ENCODE measurements at regions not wholly inside any gene's neighbourhood (a gene's known extent, or its start where the extent isn't known, plus 50 kb on each side); places are given as distances from the start of the nearest gene placed in this dataset.

DNA sequence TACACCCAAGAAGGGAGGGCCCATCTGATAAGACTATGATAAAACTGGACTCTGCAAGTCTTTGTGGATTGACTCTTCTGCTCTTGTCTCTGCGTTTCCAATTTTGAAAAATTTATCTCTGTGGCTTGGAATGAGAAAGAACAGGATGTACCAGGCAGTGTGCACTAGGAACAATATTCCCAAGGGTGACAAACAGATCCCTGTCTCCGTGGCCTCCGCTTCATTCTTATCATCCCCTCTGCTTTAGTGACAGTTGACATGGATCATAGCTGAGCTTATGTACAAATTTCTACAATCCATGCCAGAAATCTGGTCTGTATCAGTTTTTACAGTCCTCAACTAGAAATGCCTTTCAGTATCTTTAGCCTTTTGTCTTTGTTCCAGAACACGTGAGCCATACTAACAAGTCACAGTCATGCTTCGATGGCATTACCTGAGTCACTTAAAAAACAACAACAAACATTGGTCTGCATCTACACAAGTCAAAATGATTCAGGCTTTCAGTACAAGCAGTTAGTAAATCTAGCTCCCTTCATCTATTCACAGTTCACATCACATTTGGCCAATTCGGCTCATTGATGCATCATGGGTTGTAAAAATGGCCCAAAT lies 393.6 kb upstream of the CELF2 start:
- no peak for DNase-seq
- H3K9me3 ChIP-seq = no peaks in the 10 kb centered on the region
- TF ChIP-seq, protein P1, sequence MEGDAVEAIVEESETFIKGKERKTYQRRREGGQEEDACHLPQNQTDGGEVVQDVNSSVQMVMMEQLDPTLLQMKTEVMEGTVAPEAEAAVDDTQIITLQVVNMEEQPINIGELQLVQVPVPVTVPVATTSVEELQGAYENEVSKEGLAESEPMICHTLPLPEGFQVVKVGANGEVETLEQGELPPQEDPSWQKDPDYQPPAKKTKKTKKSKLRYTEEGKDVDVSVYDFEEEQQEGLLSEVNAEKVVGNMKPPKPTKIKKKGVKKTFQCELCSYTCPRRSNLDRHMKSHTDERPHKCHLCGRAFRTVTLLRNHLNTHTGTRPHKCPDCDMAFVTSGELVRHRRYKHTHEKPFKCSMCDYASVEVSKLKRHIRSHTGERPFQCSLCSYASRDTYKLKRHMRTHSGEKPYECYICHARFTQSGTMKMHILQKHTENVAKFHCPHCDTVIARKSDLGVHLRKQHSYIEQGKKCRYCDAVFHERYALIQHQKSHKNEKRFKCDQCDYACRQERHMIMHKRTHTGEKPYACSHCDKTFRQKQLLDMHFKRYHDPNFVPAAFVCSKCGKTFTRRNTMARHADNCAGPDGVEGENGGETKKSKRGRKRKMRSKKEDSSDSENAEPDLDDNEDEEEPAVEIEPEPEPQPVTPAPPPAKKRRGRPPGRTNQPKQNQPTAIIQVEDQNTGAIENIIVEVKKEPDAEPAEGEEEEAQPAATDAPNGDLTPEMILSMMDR (IDR thresholded peaks at IDR 0.05) = no peak
- no peak overlapping the region for H3K4me3 ChIP-seq
- no peak overlapping the region for H3K27ac ChIP-seq
- no peak for ATAC-seq
- intact Hi-C loops (cut with DNase I) = no loop called here
- H3K27me3 ChIP-seq = no peaks in the 10 kb centered on the region
- no peaks in the 10 kb centered on the region for H3K4me1 ChIP-seq
- H3K36me3 ChIP-seq = no peaks in the 10 kb centered on the region

DNA sequence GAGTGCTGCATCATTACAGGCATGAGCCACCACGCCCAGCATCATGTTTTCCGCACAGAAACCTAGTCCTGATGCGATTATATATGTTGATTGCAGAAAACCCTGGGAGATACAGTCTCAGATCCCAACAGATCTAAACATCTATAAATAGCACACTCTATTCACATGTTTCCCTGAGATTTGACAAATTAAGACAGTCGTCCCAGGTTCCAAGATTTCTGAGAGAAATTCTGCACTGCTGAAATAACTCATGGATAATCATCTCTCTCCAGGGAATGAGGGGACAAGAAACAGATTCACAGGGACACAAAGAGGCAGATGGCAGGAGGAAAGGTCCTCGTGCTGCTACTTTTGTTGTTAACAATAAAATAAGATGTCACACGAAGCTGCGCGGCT lies 393.1 kb upstream of the CELF2 start:
- Histone ChIP-seq H3K4me3 (no peak overlapping the region), H3K27me3 (no peaks in the 10 kb centered on the region), H3K9me3 (no peaks in the 10 kb centered on the region), H3K27ac (no peak overlapping the region), H3K36me3 (no peaks in the 10 kb centered on the region), H3K4me1 (no peaks in the 10 kb centered on the region)
- TF ChIP-seq, protein P1 (IDR thresholded peaks at IDR 0.05) = no peak
- no peak for DNase-seq
- intact Hi-C loops (cut with DNase I) = no loop called here
- no peak for ATAC-seq

DNA sequence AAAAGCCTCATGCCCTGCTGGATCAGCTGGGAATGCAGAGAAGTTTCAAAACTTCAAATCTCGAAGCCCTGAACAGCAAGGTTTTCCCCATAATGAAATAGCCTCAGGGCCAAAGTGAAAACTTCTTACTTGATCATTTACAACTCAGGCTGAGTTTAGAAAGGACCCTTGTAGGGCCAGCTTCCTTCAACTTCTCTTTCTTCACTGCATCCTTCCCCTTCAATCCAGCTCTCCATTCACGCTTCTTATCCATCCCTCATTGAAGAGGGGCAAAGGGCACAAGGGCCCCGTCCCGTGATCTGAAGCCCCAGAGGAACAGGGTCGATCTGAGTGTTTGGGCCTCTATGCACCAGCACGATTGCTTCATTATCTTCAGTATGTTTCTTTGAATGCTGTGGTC lies 392.2 kb upstream of the CELF2 start:
- intact Hi-C loops (cut with DNase I) = no loop called here
- no peaks in the 10 kb centered on the region for H3K27me3 ChIP-seq
- no peaks in the 10 kb centered on the region for H3K9me3 ChIP-seq
- no peak overlapping the region for H3K4me3 ChIP-seq
- no peaks in the 10 kb centered on the region for H3K36me3 ChIP-seq
- no peak for ATAC-seq
- no peak overlapping the region for H3K27ac ChIP-seq
- DNase-seq = no peak
- TF ChIP-seq, protein P1 (IDR thresholded peaks at IDR 0.05) = no peak
- no peaks in the 10 kb centered on the region for H3K4me1 ChIP-seq

DNA sequence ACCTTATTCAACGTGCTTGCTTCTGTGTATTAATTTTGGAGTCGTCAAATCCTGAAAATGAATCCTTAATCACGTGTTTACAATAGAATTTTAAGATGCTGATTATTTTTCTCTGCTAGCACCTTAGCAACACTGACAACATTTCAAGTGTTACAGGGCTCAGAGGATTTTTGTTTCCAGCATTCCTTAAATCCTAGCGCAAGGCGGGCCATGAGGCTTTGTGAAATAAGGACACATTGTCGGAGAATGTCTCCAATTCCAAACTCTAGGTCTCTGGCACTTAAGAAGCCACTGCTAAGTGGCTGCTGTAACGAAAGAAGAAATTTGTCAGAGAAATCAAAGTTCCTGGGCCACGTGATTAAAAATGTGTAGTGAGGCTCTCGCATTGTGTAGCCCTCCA lies 390.9 kb upstream of the CELF2 start:
- no peaks in the 10 kb centered on the region for H3K4me1 ChIP-seq
- TF ChIP-seq, protein P1 (IDR thresholded peaks at IDR 0.05) = no peak
- intact Hi-C loops (cut with DNase I) = no loop called here
- no peak overlapping the region for H3K27ac ChIP-seq
- H3K27me3 ChIP-seq = no peaks in the 10 kb centered on the region
- H3K4me3 ChIP-seq = no peak overlapping the region
- ATAC-seq = peak; percentile 57
- H3K36me3 ChIP-seq = no peaks in the 10 kb centered on the region
- no peak for DNase-seq
- no peaks in the 10 kb centered on the region for H3K9me3 ChIP-seq

DNA sequence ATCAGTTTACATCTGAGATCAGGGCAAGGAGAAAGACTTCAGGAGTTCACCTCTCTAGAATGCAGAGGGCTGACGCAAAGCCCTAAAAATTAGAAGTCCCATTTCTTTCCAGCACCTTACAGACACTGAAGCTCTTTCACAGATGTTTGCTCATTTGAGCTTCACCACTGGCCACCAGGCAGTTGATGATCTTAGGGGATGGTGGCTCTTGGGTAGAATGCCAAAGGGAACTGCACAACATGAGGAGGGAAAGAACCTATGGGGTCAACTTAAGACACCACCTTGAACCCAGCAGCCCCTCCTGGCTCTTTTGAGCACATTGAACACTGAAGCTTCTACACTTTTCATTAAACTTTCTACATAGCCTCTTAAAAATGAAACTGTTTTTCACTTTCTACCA lies 390.3 kb upstream of the CELF2 start:
- intact Hi-C loops (cut with DNase I) = no loop called here
- Histone ChIP-seq H3K27me3 (no peaks in the 10 kb centered on the region), H3K9me3 (no peaks in the 10 kb centered on the region), H3K27ac (no peak overlapping the region), H3K4me3 (no peak overlapping the region), H3K4me1 (no peaks in the 10 kb centered on the region), H3K36me3 (no peaks in the 10 kb centered on the region)
- TF ChIP-seq, protein P1 (IDR thresholded peaks at IDR 0.05) = no peak
- no peak for ATAC-seq
- no peak for DNase-seq

DNA sequence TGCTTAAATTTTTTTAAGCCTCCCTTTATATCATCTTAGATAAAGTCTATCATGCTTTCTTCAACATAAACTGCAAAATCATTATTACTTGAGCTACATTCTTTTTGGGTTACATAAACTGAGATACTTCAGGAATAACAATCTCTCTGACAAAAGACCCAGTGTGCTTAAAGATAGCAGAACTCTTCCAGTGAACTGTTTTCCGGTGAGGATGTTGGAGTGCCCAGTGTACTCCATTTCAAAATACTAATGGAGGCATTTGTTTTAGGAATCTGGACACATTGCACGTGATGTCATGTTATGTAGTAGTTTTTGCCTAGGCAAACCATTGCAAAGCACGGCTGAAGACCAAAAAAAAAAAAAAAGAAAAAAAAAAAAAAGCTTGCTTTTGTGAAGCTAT lies 388.2 kb upstream of the CELF2 start:
- Histone ChIP-seq H3K4me1 (no peaks in the 10 kb centered on the region), H3K9me3 (no peaks in the 10 kb centered on the region), H3K4me3 (no peak overlapping the region), H3K27ac (no peak overlapping the region), H3K27me3 (no peaks in the 10 kb centered on the region), H3K36me3 (no peaks in the 10 kb centered on the region)
- ATAC-seq (no peak), DNase-seq (no peak)
- TF ChIP-seq, protein P1 (IDR thresholded peaks at IDR 0.05) = no peak
- intact Hi-C loops (cut with DNase I) = no loop called here
